Caco-2 (cell line): ENCODE measurements at regions not wholly inside any gene's neighbourhood (a gene's known extent, or its start where the extent isn't known, plus 50 kb on each side); places are given as distances from the start of the nearest gene placed in this dataset.

ENCODE experiments used
- BruUV-seq: library from RNA; stranded (reverse); fragments of 400-500 nt; replicated peaks from 2 replicates; lab custom pipeline; 2021; lab: Mats Ljungman, UMichigan
- CTCF ChIA-PET: fragments of 300-600 bp; sonication (Branson Sonifier 250); formaldehyde crosslinking; loops from one replicate; lab custom pipeline; 2022; ENCODE audit warnings: antibody characterized with exemption; lab: Charles Lee
- POLR2A ChIA-PET: fragments of 300-600 bp; sonication (Branson Sonifier 250); formaldehyde crosslinking; loops from one replicate; lab custom pipeline; 2022; ENCODE audit warnings: antibody characterized with exemption; lab: Charles Lee
- DNase-seq, 2 experiments: peaks; one replicate each; pipeline versions ENCODE4 v3.0.0 to v3.0.0-alpha.2; 2020 to 2022
- H3K27me3 ChIP-seq: replicated peaks from 2 replicates; pipeline ENCODE4 v1.6.0; 2011; ENCODE audit warnings: low read length; ENCODE audit not compliant: control insufficient read depth, insufficient read depth
- H3K36me3 ChIP-seq: 2 replicates; pipeline ENCODE4 v1.5.1; 2011; ENCODE audit warnings: low read length; ENCODE audit not compliant: control insufficient read depth, insufficient read depth
- H3K4me1 ChIP-seq: fragments of 250-450 bp; sonication (Bioruptor Pico); 2 replicates; pipeline ENCODE4 v1.5.1; 2020; ENCODE audit warnings: mild to moderate bottlenecking
- H3K4me3 ChIP-seq: 2 replicates; pipeline ENCODE4 v1.5.1; 2011; ENCODE audit warnings: low read depth, mild to moderate bottlenecking, control low read depth, low read length
- H3K9me3 ChIP-seq: fragments of 250-450 bp; sonication (Bioruptor Pico); 2 replicates; pipeline ENCODE4 v1.5.1; 2020; ENCODE audit warnings: mild to moderate bottlenecking, moderate library complexity
- H3K27ac Mint-ChIP-seq: one replicate; pipeline ENCODE4 v1.8.0; 2022; ENCODE audit warnings: mixed read lengths; ENCODE audit not compliant: unreplicated experiment
- H3K27me3 Mint-ChIP-seq: one replicate; pipeline ENCODE4 v1.8.0; 2022; ENCODE audit warnings: mixed read lengths; ENCODE audit not compliant: insufficient read depth, unreplicated experiment
- H3K36me3 Mint-ChIP-seq: one replicate; pipeline ENCODE4 v1.8.0; 2022; ENCODE audit warnings: mild to moderate bottlenecking, mixed read lengths; ENCODE audit not compliant: insufficient read depth, unreplicated experiment
- H3K4me1 Mint-ChIP-seq: one replicate; pipeline ENCODE4 v1.8.0; 2022; ENCODE audit warnings: low read depth, mixed read lengths; ENCODE audit not compliant: unreplicated experiment
- H3K4me3 Mint-ChIP-seq: one replicate; pipeline ENCODE4 v1.8.0; 2022; ENCODE audit warnings: mild to moderate bottlenecking, moderate library complexity, mixed read lengths; ENCODE audit not compliant: unreplicated experiment
- H3K9me3 Mint-ChIP-seq: one replicate; pipeline ENCODE4 v1.8.0; 2022; ENCODE audit warnings: mixed read lengths; ENCODE audit not compliant: unreplicated experiment
- intact Hi-C: fragments of 100-400 bp; cut with micrococcal nuclease; formaldehyde crosslinking; loops from one replicate; pipeline ENCODE4 v1.10.0; 2022; ENCODE audit not compliant: unreplicated experiment
- TF ChIP-seq, protein P1 (sequence below), 2 experiments: fragments of 200-600 bp in 1 of 2; IDR thresholded peaks; 1 replicate in 1 of 2; 2 replicates in 1 of 2; pipeline versions ENCODE4 v1.5.1 to v1.8.0; 2011 to 2022; ENCODE audit warnings: antibody characterized with exemption in 1 of 2, control low read depth in 1 of 2, inconsistent platforms in 1 of 2, low read depth in 1 of 2, low read length in 1 of 2, mild to moderate bottlenecking in 1 of 2, moderate library complexity in 1 of 2; ENCODE audit not compliant: insufficient read depth in 1 of 2, severe bottlenecking in 1 of 2, unreplicated experiment in 1 of 2

DNA sequence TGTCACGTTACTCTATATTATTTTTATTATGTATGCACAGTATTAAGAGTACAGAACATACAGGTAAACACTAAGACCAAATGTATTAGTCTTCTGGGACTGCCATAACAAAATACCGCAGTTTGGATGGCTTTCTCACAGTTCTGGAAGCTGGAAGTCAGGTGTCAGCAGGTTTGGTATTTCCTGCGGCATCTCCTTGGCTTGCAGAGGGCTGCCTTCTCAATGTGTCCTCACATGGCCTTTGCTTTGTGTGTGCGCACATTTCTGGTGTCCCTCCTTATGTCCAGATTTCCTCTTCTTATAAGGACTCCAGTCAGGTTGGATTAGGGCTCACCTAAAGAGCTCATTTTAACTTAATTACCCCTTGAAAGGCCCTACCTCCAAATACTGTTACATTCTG lies 53.8 kb upstream of the CPOX start:
- H3K27me3 ChIP-seq = no peaks in the 10 kb centered on the region
- TF ChIP-seq, protein P1, sequence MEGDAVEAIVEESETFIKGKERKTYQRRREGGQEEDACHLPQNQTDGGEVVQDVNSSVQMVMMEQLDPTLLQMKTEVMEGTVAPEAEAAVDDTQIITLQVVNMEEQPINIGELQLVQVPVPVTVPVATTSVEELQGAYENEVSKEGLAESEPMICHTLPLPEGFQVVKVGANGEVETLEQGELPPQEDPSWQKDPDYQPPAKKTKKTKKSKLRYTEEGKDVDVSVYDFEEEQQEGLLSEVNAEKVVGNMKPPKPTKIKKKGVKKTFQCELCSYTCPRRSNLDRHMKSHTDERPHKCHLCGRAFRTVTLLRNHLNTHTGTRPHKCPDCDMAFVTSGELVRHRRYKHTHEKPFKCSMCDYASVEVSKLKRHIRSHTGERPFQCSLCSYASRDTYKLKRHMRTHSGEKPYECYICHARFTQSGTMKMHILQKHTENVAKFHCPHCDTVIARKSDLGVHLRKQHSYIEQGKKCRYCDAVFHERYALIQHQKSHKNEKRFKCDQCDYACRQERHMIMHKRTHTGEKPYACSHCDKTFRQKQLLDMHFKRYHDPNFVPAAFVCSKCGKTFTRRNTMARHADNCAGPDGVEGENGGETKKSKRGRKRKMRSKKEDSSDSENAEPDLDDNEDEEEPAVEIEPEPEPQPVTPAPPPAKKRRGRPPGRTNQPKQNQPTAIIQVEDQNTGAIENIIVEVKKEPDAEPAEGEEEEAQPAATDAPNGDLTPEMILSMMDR (IDR thresholded peaks at IDR 0.05; ENCODE audit: insufficient read depth in 1 of 2, low read depth in 1 of 2, low read length in 1 of 2, severe bottlenecking in 1 of 2, unreplicated experiment in 1 of 2) = no peak
- H3K27ac Mint-ChIP-seq = no peak overlapping the region
- H3K4me1 Mint-ChIP-seq = no peaks in the 10 kb centered on the region
- H3K4me3 ChIP-seq = no peak overlapping the region
- no peaks in the 10 kb centered on the region for H3K4me1 ChIP-seq
- ChIA-PET POLR2A (no interaction called here), CTCF (no interaction called here)
- H3K4me3 Mint-ChIP-seq = no peak overlapping the region
- H3K36me3 Mint-ChIP-seq = no peaks in the 10 kb centered on the region
- intact Hi-C loops = no loop called here
- no TSS peak for BruUV-seq
- no peaks in the 10 kb centered on the region for H3K9me3 Mint-ChIP-seq
- DNase-seq = no peak
- no peaks in the 10 kb centered on the region for H3K27me3 Mint-ChIP-seq
- no peaks in the 10 kb centered on the region for H3K36me3 ChIP-seq
- H3K9me3 ChIP-seq = no peaks in the 10 kb centered on the region

DNA sequence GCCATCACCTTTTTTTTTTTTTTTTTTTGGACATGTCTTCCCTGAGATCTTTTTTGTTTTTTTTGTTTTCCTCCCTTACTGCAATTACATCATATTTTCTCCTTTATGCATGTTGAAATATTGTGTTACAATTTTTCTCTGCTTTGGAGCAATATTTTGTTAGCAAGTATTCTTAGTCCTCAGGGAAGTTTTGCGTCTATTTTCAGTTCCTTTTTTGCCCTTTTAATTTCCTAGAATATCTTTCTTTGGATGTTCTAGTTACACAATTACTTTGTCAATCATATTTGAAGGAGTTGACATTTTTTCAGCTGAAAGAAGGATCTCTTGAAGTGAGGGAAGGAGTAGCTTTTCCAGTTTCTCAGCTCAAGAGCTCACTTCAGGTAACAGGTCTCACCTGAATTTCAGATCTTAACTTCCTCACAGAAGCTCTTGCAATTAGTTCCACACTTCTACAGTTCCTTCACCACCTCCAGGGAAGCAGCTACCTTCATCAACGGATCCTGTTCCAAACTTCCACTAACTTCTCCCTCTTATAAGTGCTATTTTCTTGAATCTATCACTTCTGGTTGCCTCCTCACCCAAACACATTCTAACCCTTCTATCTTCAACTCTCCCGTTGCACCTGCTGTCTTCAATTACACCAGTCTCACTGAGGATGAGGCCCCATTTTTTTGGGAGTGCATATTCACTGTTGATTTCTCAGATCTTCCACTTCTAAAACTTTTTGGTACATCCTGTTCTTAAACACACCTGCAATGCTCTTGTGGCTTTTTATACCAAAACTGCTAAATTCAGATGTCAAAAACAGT lies 57.8 kb upstream of the CPOX start:
- DNase-seq = no peak
- Mint-ChIP-seq H3K9me3 (no peaks in the 10 kb centered on the region), H3K27me3 (no peaks in the 10 kb centered on the region), H3K4me1 (no peaks in the 10 kb centered on the region), H3K27ac (no peak overlapping the region), H3K4me3 (no peak overlapping the region), H3K36me3 (no peaks in the 10 kb centered on the region)
- H3K9me3 ChIP-seq = no peaks in the 10 kb centered on the region
- POLR2A ChIA-PET = no interaction called here
- no peaks in the 10 kb centered on the region for H3K4me1 ChIP-seq
- TF ChIP-seq, protein P1 (IDR thresholded peaks at IDR 0.05; ENCODE audit: insufficient read depth in 1 of 2, low read depth in 1 of 2, low read length in 1 of 2, severe bottlenecking in 1 of 2, unreplicated experiment in 1 of 2) = no peak
- no TSS peak for BruUV-seq
- CTCF ChIA-PET = no interaction called here
- H3K4me3 ChIP-seq = no peak overlapping the region
- intact Hi-C loops = no loop called here
- H3K27me3 ChIP-seq = no peaks in the 10 kb centered on the region
- H3K36me3 ChIP-seq = no peaks in the 10 kb centered on the region

DNA sequence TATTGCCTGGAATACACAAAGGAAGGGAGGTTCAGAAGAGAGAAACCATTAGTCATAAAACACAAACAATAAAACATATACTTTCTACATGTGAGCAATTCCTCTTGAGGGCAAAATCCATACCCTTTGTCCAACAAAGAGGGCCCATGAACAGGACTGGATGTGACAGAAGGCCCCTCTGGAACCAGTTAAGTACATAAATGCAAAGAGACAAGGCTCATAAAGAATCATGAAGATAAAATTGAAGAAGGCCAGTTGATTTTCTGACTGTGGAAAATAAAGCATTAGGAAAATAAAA lies 58.3 kb upstream of the CPOX start:
- H3K27me3 Mint-ChIP-seq = no peaks in the 10 kb centered on the region
- no peak overlapping the region for H3K4me3 Mint-ChIP-seq
- no peak overlapping the region for H3K27ac Mint-ChIP-seq
- no peaks in the 10 kb centered on the region for H3K4me1 Mint-ChIP-seq
- no peaks in the 10 kb centered on the region for H3K9me3 ChIP-seq
- TF ChIP-seq, protein P1 (IDR thresholded peaks at IDR 0.05; ENCODE audit: insufficient read depth in 1 of 2, low read depth in 1 of 2, low read length in 1 of 2, severe bottlenecking in 1 of 2, unreplicated experiment in 1 of 2) = no peak
- CTCF ChIA-PET = no interaction called here
- no peak for DNase-seq
- POLR2A ChIA-PET = no interaction called here
- H3K9me3 Mint-ChIP-seq = no peaks in the 10 kb centered on the region
- no peaks in the 10 kb centered on the region for H3K4me1 ChIP-seq
- H3K36me3 Mint-ChIP-seq = no peaks in the 10 kb centered on the region
- intact Hi-C loops = no loop called here
- BruUV-seq = no TSS peak
- no peak overlapping the region for H3K4me3 ChIP-seq
- H3K27me3 ChIP-seq = no peaks in the 10 kb centered on the region
- no peaks in the 10 kb centered on the region for H3K36me3 ChIP-seq
